Activated CD8-positive, alpha-beta memory T cell treated with anti-CD3 and anti-CD28 coated beads, Interleukin-2, amount 10 ng/mL, durations not matched to agents 7 days and 5 days (primary cell): ENCODE measurements at regions not wholly inside any gene's neighbourhood (a gene's known extent, or its start where the extent isn't known, plus 50 kb on each side); places are given as distances from the start of the nearest gene placed in this dataset.
"Not testable (repeated sequence)": the region's sequence is repeated elsewhere in the genome, so short reads cannot be mapped to it uniquely, and the experiment has no call there.

Experiments
- ATAC-seq: fragments of 150-1000 bp; cut with Tn5 transposase; one replicate; pipeline ENCODE4 v1.10.0; 2021; ENCODE audit warnings: moderate library complexity
- CTCF ChIA-PET: fragments of 350-600 bp; sonication (Branson Sonifier 250); formaldehyde crosslinking; loops from one replicate; lab custom pipeline; 2021; ENCODE audit warnings: antibody characterized with exemption; lab: Charles Lee
- DNase-seq: peaks from one replicate; pipeline ENCODE4 v3.0.0-alpha.2; 2020
- H3K27ac Mint-ChIP-seq: one replicate; pipeline ENCODE4 v1.8.0; 2021; ENCODE audit warnings: mild to moderate bottlenecking, mixed read lengths
- H3K27me3 Mint-ChIP-seq: one replicate; pipeline ENCODE4 v1.8.0; 2021; ENCODE audit warnings: mixed read lengths
- H3K36me3 Mint-ChIP-seq: one replicate; pipeline ENCODE4 v1.8.0; 2021; ENCODE audit warnings: mild to moderate bottlenecking, mixed read lengths
- H3K4me1 Mint-ChIP-seq: one replicate; pipeline ENCODE4 v1.8.0; 2021; ENCODE audit warnings: mixed read lengths
- H3K4me3 Mint-ChIP-seq: one replicate; pipeline ENCODE4 v1.8.0; 2021; ENCODE audit warnings: mild to moderate bottlenecking, moderate library complexity, mixed read lengths
- H3K9me3 Mint-ChIP-seq: one replicate; pipeline ENCODE4 v1.8.0; 2022; ENCODE audit warnings: low read depth, mixed read lengths

GRCh38 chr10:83538047-83538446 lies 601.3 kb upstream of the GHITM start:
- Mint-ChIP-seq H3K36me3 (no peaks in the 10 kb centered on the region), H3K4me3 (no peak overlapping the region), H3K4me1 (no peaks in the 10 kb centered on the region), H3K9me3 (no peaks in the 10 kb centered on the region), H3K27me3 (no peaks in the 10 kb centered on the region), H3K27ac (no peak overlapping the region)
- CTCF ChIA-PET: no interaction called here
- ATAC-seq (no peak), DNase-seq (no peak)

DNA sequence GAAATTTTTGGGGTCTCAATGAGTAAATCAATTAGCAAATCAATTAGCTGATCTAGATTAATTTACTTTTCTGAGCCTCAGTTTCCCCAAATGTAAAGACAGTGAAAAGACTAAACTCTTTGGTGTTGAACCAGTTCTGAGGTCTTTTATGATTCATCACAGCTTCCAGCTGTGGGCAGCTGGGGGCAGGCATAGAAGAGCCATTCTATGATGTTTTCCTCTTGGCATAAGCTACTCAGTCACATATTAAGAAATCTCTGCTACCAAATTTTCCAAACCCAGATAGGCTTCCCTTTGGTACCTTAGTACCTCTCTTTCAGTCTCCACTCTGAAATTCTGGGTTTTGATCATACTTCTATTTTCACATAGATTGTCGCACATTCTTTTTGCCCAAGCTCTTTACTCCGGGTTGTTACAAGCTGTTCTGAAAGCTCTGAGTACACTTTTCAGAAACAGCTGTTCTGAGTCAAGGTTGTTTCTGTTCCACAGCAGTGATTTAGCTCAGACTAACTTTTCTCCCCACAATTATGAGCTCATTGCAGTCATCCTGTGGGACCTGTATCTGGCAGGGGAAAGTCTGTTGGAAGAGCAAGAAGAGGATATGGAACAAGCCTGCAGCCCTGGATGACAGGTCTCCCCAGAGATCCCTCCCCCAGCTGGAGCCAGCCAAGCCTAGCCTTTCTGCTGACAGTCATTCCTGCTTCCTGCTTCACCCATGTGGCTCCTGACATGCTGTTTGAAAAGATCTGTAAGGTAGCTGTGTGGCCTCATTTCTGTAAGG lies 599.6 kb upstream of the GHITM start:
- CTCF ChIA-PET: no interaction called here
- H3K27me3 Mint-ChIP-seq: no peaks in the 10 kb centered on the region
- no peaks in the 10 kb centered on the region for H3K36me3 Mint-ChIP-seq
- no peaks in the 10 kb centered on the region for H3K9me3 Mint-ChIP-seq
- no peak for ATAC-seq
- no peak for DNase-seq
- H3K4me3 Mint-ChIP-seq: no peak overlapping the region
- H3K4me1 Mint-ChIP-seq: no peaks in the 10 kb centered on the region
- H3K27ac Mint-ChIP-seq: no peak overlapping the region

GRCh38 chr10:83541046-83541445 lies 598.3 kb upstream of the GHITM start:
- Mint-ChIP-seq H3K27ac (no peak overlapping the region), H3K4me3 (no peak overlapping the region), H3K36me3 (no peaks in the 10 kb centered on the region), H3K27me3 (no peaks in the 10 kb centered on the region), H3K4me1 (no peaks in the 10 kb centered on the region), H3K9me3 (no peaks in the 10 kb centered on the region)
- DNase-seq: no peak
- no peak for ATAC-seq
- CTCF ChIA-PET: no interaction called here

DNA sequence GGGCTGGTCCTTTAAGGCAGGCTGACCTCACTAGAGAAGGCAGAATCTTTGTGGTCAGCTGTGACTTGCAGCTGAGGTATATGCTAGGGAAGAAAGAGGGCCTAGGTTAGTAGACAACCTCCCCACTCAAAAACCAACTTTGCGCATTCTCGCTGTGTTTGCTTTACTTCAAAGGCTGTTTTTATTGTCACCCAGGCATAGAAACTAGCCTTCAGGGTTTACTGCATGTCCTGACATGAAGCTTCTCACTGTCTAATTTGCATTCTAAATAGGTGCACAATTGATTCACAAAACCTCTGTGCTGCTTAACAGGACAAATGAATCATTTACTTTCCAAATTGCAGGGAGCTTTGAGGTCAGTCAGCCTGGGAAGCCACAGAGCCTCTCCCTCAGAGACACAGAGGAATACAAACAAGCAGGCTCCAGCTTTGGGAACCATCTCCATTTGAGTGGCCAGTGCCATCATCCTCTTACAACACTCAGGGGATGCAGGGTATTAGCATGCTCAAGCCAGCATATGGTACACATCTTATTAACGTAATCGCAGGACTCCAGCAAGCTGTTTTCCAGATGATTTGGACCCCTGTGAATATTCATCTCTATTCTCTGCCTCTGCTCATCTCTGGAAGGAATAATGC lies 596.4 kb upstream of the GHITM start:
- Mint-ChIP-seq H3K27ac (no peak overlapping the region), H3K9me3 (no peaks in the 10 kb centered on the region), H3K36me3 (no peaks in the 10 kb centered on the region), H3K4me3 (no peak overlapping the region), H3K27me3 (no peaks in the 10 kb centered on the region), H3K4me1 (no peaks in the 10 kb centered on the region)
- no peak for DNase-seq
- no peak for ATAC-seq
- CTCF ChIA-PET: no interaction called here

GRCh38 chr10:83543691-83544462 lies 595.4 kb upstream of the GHITM start:
- Mint-ChIP-seq H3K4me1 (no peaks in the 10 kb centered on the region), H3K4me3 (no peak overlapping the region), H3K27ac (no peak overlapping the region), H3K9me3 (no peaks in the 10 kb centered on the region), H3K27me3 (no peaks in the 10 kb centered on the region), H3K36me3 (no peaks in the 10 kb centered on the region)
- CTCF ChIA-PET: no interaction called here
- no peak for DNase-seq
- no peak for ATAC-seq

DNA sequence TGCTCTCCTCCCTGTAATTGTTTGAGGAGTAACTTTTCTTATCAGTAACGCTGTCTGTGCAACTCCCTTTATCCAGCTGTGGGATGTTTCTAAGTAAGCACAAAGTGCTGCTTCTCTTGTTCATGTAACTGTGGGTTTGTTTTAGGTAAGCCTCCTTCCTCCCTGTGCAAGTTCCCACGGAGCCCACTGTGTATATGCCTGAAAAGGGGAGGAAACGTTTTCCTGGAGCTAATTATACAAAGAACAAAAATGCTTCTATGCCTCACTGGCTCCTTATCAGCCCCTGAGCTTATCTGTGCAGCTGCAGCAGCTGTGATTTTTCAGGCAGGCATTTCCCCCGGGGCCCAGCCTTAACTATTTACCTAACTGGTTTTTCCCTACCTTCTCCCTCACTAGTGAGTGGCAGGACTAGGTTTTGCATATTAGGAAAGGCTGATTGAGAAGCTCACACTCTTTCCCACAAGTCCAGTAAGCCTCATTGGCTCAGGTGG lies 593.4 kb upstream of the GHITM start:
- CTCF ChIA-PET: no interaction called here
- DNase-seq: no peak
- Mint-ChIP-seq H3K4me3 (no peak overlapping the region), H3K27ac (no peak overlapping the region), H3K27me3 (no peaks in the 10 kb centered on the region), H3K36me3 (no peaks in the 10 kb centered on the region), H3K9me3 (peaks cover 2% of the 10 kb centered on the region), H3K4me1 (no peaks in the 10 kb centered on the region)
- ATAC-seq: no peak

GRCh38 chr10:83551190-83551589 lies 588.1 kb upstream of the GHITM start:
- H3K4me1 Mint-ChIP-seq, H3K27ac Mint-ChIP-seq, H3K4me3 Mint-ChIP-seq, H3K9me3 Mint-ChIP-seq, CTCF ChIA-PET, DNase-seq, H3K36me3 Mint-ChIP-seq, H3K27me3 Mint-ChIP-seq, ATAC-seq: not testable (repeated sequence)

- Mint-ChIP-seq H3K9me3 (peaks cover 4% of the 10 kb centered on the region), H3K27ac (no peak overlapping the region), H3K4me1 (no peaks in the 10 kb centered on the region), H3K27me3 (no peaks in the 10 kb centered on the region), H3K36me3 (no peaks in the 10 kb centered on the region), H3K4me3 (no peak overlapping the region)
- ATAC-seq (no peak), DNase-seq (no peak)
- CTCF ChIA-PET: no interaction called here
Observed at GRCh38 chr10:83553366-83553765, 585.9 kb upstream of the GHITM start.

DNA sequence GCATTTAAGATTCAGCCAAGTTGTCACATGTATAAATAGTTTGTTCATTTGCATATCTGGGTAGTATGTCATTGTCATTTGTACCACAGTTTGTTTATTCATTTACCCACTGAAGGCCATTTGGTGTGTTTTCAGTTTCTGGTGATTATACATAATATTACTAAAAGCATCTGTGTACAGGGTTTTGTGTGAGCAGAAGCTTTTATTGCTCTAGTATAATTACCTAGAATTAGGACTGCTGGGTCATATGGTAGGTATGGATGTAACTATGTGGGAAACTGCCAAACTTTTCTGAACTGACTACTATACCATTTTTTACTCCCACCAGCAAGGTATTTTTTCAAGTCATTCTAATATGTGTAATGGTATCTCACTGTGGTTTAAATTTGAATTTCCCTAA lies 584.0 kb upstream of the GHITM start:
- Mint-ChIP-seq H3K4me3 (no peak overlapping the region), H3K36me3 (no peaks in the 10 kb centered on the region), H3K27me3 (no peaks in the 10 kb centered on the region), H3K9me3 (peaks cover 2% of the 10 kb centered on the region), H3K4me1 (no peaks in the 10 kb centered on the region), H3K27ac (no peak overlapping the region)
- CTCF ChIA-PET: no interaction called here
- ATAC-seq (no peak), DNase-seq (no peak)

- no peaks in the 10 kb centered on the region for H3K36me3 Mint-ChIP-seq
- H3K4me1 Mint-ChIP-seq: no peaks in the 10 kb centered on the region
- peaks cover 2% of the 10 kb centered on the region for H3K9me3 Mint-ChIP-seq
- CTCF ChIA-PET: no interaction called here
- H3K27ac Mint-ChIP-seq: no peak overlapping the region
- ATAC-seq: no peak
- DNase-seq: no peak
- no peak overlapping the region for H3K4me3 Mint-ChIP-seq
- no peaks in the 10 kb centered on the region for H3K27me3 Mint-ChIP-seq
Observed at GRCh38 chr10:83562381-83562780, 576.9 kb upstream of the GHITM start.

DNA sequence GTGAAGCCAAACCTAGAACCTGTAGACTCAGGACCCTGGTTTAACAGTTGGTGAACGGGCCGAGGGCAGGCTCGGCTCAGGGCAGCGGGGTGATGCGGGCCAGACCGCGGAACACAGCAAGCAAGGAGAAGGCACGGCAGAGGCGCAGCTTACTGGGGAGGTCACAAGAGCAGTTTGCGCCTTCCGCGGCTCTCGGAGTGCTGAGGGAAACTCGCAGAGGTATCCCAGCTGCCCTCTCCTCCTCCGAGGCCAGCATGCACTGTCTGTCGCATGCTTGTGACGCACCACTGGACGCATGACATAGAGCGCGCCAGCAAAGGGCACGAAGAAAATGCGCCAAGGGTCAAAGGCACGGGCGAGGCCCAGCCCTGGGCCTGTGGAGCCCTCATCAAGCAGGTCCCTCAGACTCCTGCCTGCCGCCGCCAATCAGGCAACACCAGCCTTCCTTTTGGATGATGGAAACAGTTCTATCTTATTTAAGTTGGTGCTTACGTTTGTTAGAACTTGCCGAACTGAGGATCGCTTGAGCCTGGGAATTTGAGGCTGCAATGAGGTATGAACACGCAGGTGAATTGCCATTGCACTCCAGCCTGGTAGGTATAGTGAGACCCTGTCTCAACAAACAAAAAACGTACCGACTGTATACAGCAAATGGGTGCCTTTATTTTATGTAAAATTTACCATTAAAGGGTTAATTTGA lies 574.3 kb upstream of the GHITM start:
- H3K4me1 Mint-ChIP-seq: no peaks in the 10 kb centered on the region
- H3K36me3 Mint-ChIP-seq: no peaks in the 10 kb centered on the region
- DNase-seq (no peak), ATAC-seq (no peak)
- no peak overlapping the region for H3K27ac Mint-ChIP-seq
- CTCF ChIA-PET: no interaction called here
- H3K27me3 Mint-ChIP-seq: no peaks in the 10 kb centered on the region
- H3K4me3 Mint-ChIP-seq: no peak overlapping the region
- peaks cover 2% of the 10 kb centered on the region for H3K9me3 Mint-ChIP-seq

DNA sequence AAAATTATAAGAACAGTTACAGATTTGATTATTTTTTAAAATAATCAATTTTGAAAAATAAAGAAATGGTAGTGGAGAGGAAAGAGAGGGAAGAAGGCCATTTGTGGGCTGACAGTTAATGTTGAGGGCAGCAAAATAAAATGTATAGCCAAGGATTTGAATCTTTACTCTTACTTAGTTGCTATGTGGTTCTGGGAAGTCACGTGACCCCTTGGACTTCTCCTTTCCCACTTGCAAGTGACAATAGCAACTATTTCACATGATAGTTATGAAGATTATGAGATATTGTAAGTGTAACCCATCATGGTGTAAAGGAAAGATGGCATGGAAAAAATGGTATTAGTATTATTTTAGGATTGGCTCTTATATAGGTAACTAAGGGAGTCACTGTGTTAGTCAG lies 567.3 kb upstream of the GHITM start:
- H3K27ac Mint-ChIP-seq: no peak overlapping the region
- ATAC-seq (no peak), DNase-seq (no peak)
- no peaks in the 10 kb centered on the region for H3K36me3 Mint-ChIP-seq
- no peak overlapping the region for H3K4me3 Mint-ChIP-seq
- peaks cover 1% of the 10 kb centered on the region for H3K9me3 Mint-ChIP-seq
- no peaks in the 10 kb centered on the region for H3K4me1 Mint-ChIP-seq
- CTCF ChIA-PET: no interaction called here
- no peaks in the 10 kb centered on the region for H3K27me3 Mint-ChIP-seq

GRCh38 chr10:83574770-83575169 lies 564.5 kb upstream of the GHITM start:
- CTCF ChIA-PET: no interaction called here
- Mint-ChIP-seq H3K9me3 (peaks cover 6% of the 10 kb centered on the region), H3K4me1 (no peaks in the 10 kb centered on the region), H3K27ac (no peak overlapping the region), H3K4me3 (no peak overlapping the region), H3K36me3 (no peaks in the 10 kb centered on the region), H3K27me3 (no peaks in the 10 kb centered on the region)
- DNase-seq (no peak), ATAC-seq (no peak)
